GM19324 (cell line): ENCODE measurements at regions not wholly inside any gene's neighbourhood (a gene's known extent, or its start where the extent isn't known, plus 50 kb on each side); places are given as distances from the start of the nearest gene placed in this dataset.
"Not testable (repeated sequence)": the region's sequence is repeated elsewhere in the genome, so short reads cannot be mapped to it uniquely, and the experiment has no call there.

Experiments
- ATAC-seq: cut with Tn5 transposase; IDR thresholded peaks from one replicate; pipeline ENCODE4 v1.9.1; 2021; ENCODE audit warnings: mild to moderate bottlenecking, moderate library complexity; ENCODE audit not compliant: unreplicated experiment, low FRiP score

- no peak for ATAC-seq
Measured at GRCh38 chr10:33635967-33636515, 301.6 kb upstream of the NRP1 start.

DNA sequence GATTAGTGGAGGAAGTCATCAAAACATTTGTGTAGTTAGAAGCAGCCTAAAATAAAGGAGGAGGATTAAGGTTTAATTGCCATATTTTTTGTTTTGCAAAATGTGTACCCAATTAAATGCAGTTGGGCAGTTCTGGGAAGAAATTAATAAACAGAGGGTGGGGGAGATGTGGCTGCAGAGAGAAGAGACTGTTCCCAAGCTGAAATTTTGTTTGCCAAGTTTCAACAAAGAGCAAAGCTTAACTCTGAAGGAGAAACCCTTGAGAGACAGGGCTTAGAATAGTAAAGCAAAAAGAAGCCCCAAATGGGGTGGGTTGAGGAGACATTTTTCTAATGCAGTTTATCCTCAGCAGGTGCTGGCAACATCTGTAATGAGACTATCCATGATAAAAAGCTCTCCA, 298.0 kb upstream of the NRP1 start:
- no peak for ATAC-seq

GRCh38 chr10:33631991-33632390, 297.5 kb upstream of the NRP1 start:
- ATAC-seq: no peak

GRCh38 chr10:33630761-33631160, 296.3 kb upstream of the NRP1 start:
- ATAC-seq: no peak

- no peak for ATAC-seq
Measured at GRCh38 chr10:33627611-33628010, 293.1 kb upstream of the NRP1 start.

DNA sequence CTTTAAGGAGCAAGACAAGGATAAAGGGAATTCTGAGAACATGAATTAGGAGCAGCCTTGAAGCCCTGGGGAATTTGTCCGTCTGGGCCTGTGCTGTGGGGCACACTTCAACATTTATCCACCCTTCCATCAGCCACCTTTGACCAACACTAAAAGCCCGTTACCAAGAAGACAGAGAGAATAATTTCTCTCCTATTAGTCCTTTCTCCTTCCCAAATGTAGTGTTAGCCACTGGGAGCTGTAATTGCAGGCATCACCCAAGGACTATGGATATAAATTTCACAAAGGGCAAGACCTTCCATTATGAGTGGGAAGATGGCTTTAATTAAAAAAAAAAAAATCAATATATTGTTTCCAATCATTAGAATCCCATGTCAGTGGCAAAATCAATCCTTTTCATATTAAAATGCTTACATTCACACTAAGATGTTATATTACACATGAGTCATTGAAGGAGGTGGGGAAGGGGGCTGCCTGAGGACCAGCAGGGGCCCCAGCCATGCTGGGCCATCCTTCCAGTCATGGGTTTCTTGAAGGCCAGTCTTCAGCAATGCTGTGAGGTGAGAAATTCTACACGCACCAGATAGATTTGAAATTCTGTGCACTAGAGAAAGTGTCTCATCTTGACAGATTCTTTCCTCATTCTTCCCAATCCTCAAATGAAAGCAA, 292.5 kb upstream of the NRP1 start:
- no peak for ATAC-seq

GRCh38 chr10:33623669-33624068, 289.2 kb upstream of the NRP1 start:
- ATAC-seq: no peak

GRCh38 chr10:33621101-33621500, 286.6 kb upstream of the NRP1 start:
- no peak for ATAC-seq

DNA sequence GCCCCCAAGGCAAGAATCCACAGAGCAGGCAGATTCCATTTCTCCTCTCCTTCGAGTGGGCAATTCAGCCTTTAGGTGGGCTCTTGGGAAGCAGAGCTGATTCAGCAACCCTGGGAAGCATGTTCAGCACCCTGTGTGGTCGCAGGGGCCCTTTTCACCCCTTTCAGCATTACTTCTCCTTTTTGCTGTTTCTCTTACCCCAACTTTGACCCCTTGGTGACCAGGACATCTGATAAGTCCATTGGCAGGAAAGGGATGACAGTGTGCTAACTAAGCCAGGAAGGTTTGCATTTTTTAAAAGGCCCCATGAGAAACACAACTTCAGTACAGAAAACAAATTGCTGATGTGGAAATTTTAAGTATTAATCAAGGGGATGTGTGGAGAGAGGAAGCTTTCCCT, 283.7 kb upstream of the NRP1 start:
- no peak for ATAC-seq

DNA sequence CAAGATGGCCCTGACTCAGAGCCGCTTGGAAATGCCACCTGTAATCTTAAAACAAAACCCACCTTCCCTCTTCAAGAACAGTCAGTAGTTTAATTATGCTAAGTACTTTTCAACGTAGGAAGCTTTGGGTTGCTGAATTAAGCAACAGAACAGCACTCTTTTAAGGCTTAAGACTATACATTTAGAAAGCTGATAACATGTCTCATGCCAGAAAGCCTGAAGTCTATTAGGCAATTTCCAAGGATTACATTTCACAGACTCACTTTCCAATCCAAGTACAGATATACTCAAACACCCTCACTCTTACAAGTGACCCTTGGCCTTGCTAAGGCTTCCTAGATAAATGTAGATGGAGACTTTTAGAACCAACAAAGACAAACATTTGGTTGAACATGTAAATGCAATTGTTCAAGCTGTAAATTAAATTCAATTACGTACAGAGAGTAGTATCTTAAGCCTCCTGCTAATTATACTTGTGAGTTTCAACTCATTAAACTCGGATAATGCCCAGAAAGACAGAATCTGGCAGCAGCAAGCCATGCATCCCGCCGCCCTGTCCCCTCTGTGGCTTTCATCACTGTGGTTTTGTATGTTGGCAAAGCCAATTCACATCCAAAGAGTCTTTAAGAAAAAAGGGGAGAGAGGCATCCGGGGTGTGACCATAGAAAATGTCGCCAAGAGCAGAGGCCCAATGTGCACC, 283.1 kb upstream of the NRP1 start:
- no peak for ATAC-seq

- ATAC-seq: no peak
Measured at GRCh38 chr10:33616956-33617355, 282.5 kb upstream of the NRP1 start.

DNA sequence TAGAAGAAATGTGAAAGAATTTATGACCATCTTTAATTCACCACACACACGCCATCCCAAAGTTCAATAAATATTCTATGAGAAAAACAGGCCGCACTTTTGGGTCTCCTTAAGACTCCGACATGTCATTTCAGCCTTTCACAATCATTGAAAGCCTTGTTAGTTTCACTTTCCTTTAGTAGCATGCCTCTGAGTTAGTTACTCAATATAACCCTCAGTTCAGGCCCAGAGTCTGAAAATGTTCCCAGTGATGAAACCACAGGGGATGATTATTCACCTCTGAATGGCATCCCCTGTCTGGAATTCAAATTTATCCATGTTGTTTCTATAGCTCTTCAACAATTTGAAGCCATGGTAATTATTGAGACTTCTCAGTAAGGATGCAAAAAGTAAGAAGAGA, 278.1 kb upstream of the NRP1 start:
- ATAC-seq: peak; percentile 89

- peak; percentile 21 for ATAC-seq
Measured at GRCh38 chr10:33612116-33612515, 277.6 kb upstream of the NRP1 start.

GRCh38 chr10:33611423-33611822, 277.0 kb upstream of the NRP1 start:
- no peak for ATAC-seq

DNA sequence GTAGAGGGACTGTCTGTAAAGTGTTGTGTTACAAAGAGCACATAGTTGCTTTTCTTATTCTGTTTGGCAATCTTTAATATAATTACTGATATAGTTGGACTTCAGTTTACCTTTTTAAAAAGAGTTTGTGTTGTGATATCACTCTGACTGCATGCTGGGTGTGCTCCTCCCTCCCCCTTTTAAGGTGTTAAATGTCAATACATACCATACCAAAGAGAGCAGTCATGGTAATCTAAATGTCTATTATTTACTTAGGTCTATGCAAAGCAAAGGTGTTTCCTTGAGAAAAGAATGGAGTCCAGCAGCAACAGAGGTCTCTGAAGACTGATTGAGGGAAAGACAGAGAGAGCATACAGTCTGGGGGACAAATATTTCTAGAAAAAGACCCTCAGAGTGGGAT, 275.1 kb upstream of the NRP1 start:
- ATAC-seq: no peak

DNA sequence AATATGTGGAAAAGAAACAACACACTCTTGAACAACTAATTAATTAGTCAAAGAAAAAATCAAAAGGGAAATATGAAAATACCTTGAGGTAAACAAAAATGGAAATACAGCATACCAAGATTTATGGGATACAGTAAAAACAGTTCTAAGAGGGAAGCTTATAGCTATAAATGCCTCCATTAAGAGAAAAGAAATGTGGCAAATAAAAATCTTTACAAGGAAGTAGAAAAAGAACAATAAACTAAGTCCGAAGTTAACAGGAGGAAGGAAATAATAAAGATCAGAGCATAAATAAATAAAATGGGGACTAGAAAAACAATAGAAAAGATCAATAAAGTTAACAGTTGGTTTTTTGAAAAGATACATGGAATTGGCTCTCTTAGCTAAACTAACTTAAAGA, 267.8 kb upstream of the NRP1 start:
- no peak for ATAC-seq

GRCh38 chr10:33600381-33600780, 265.9 kb upstream of the NRP1 start:
- no peak for ATAC-seq

- no peak for ATAC-seq
Measured at GRCh38 chr10:33596422-33596821, 262.0 kb upstream of the NRP1 start.

- ATAC-seq: no peak
Measured at GRCh38 chr10:33594475-33594874, 260.0 kb upstream of the NRP1 start.

- no peak for ATAC-seq
Measured at GRCh38 chr10:33588974-33589600, 254.6 kb upstream of the NRP1 start.

GRCh38 chr10:33584596-33584995, 250.1 kb upstream of the NRP1 start:
- not testable (repeated sequence) for ATAC-seq

DNA sequence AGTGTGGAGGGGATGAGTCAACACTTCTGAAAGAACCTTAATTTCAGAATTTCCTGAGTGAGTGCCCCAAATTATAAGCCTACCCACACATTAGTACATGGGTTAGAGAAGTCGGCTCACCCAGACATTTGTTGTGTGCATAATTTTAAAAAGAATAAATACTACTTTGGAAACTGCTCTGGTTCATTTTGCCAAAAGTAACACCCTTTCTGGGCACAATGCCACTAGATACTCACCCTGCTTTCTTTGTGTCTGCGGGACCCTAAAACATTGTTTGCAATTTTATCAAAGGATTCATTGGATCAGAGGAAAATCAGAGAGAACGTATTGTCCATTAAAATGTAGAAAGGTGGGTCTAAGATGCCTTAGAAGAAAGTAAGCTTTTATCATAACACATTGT, 245.5 kb upstream of the NRP1 start:
- ATAC-seq: no peak
